HEK293 (cell line): ENCODE measurements at regions not wholly inside any gene's neighbourhood (a gene's known extent, or its start where the extent isn't known, plus 50 kb on each side); places are given as distances from the start of the nearest gene placed in this dataset.

Experiments used
- CTCF ChIA-PET: fragments of 350-600 bp; formaldehyde crosslinking; extraction: SDS; loops from one replicate; lab custom pipeline; 2021; ENCODE audit warnings: antibody characterized with exemption; lab: Yijun Ruan, JAX
- POLR2A ChIA-PET: fragments of 300-600 bp; formaldehyde crosslinking; extraction: SDS; loops from one replicate; lab custom pipeline; 2020; ENCODE audit warnings: antibody characterized with exemption, inconsistent platforms; lab: Yijun Ruan, JAX
- H3K27ac ChIP-seq: fragments of 200-500 bp; sonication (Bioruptor generic); 2 replicates; pipeline ENCODE4 v1.5.1; 2014; ENCODE audit warnings: low read depth, low read length, control low read depth, inconsistent platforms; ENCODE audit errors: extremely low read depth
- H3K36me3 ChIP-seq, 2 experiments: fragments of 200-500 bp in 1 of 2; sonication (Bioruptor generic) in 1 of 2; 1 replicate in 1 of 2; 2 replicates in 1 of 2; pipeline ENCODE4 v1.5.1; 2014 to 2017; ENCODE audit warnings: inconsistent platforms in 2 of 2, low read length in 2 of 2; ENCODE audit not compliant: control insufficient read depth in 2 of 2, insufficient read depth in 1 of 2
- H3K4me1 ChIP-seq: fragments of 200-500 bp; sonication (Bioruptor generic); 2 replicates; pipeline ENCODE4 v1.5.1; 2014; ENCODE audit warnings: mild to moderate bottlenecking, low read length, inconsistent platforms; ENCODE audit not compliant: control insufficient read depth, insufficient read depth
- H3K4me3 ChIP-seq: 2 replicates; pipeline ENCODE4 v1.5.1; 2011; ENCODE audit warnings: low read depth, mild to moderate bottlenecking, control low read depth, low read length, moderate library complexity
- H3K9me3 ChIP-seq: fragments of 200-500 bp; sonication (Bioruptor generic); 2 replicates; pipeline ENCODE4 v1.5.1; 2014; ENCODE audit warnings: low read depth, low read length, inconsistent platforms; ENCODE audit not compliant: control insufficient read depth, insufficient read depth
- FEZF1 ChIP-seq: fragments of 450-650 bp; formaldehyde crosslinking; IDR thresholded peaks from 2 replicates; pipeline ENCODE4 v1.5.1; 2016; ENCODE audit warnings: missing biosample characterization, missing genetic modification characterization
- GLI4 ChIP-seq: fragments of 450-650 bp; formaldehyde crosslinking; IDR thresholded peaks from 2 replicates; pipeline ENCODE4 v1.5.1; 2016; ENCODE audit warnings: missing biosample characterization, missing genetic modification characterization
- HOXD13 ChIP-seq: sonication (generic); formaldehyde crosslinking; IDR thresholded peaks from 2 replicates; pipeline ENCODE4 v1.8.0; 2022; ENCODE audit warnings: missing genetic modification reagents, borderline replicate concordance
- OSR2 ChIP-seq: fragments of 450-650 bp; formaldehyde crosslinking; IDR thresholded peaks from 2 replicates; pipeline ENCODE4 v1.5.1; 2016; ENCODE audit warnings: missing biosample characterization, missing genetic modification characterization
- ZBTB20 ChIP-seq: fragments of 450-650 bp; formaldehyde crosslinking; IDR thresholded peaks from 2 replicates; pipeline ENCODE4 v1.5.1; 2016; ENCODE audit warnings: missing biosample characterization, missing genetic modification characterization
- ZNF121 ChIP-seq: fragments of 450-650 bp; formaldehyde crosslinking; IDR thresholded peaks from 2 replicates; pipeline ENCODE4 v1.5.1; 2016; ENCODE audit warnings: missing biosample characterization, missing genetic modification characterization
- ZNF175 ChIP-seq: fragments of 450-650 bp; formaldehyde crosslinking; IDR thresholded peaks from 2 replicates; pipeline ENCODE4 v1.5.1; 2016; ENCODE audit warnings: missing biosample characterization, missing genetic modification characterization
- ZNF311 ChIP-seq: fragments of 450-650 bp; formaldehyde crosslinking; IDR thresholded peaks from 2 replicates; pipeline ENCODE4 v1.5.1; 2017; ENCODE audit warnings: missing biosample characterization, missing genetic modification characterization, borderline replicate concordance
- ZNF324 ChIP-seq: fragments of 450-650 bp; formaldehyde crosslinking; IDR thresholded peaks from 2 replicates; pipeline ENCODE4 v1.5.1; 2016; ENCODE audit warnings: missing biosample characterization, missing genetic modification characterization
- ZNF366 ChIP-seq: fragments of 450-650 bp; formaldehyde crosslinking; conservative IDR thresholded peaks from 2 replicates; pipeline ENCODE4 v1.5.1; 2016; ENCODE audit warnings: missing biosample characterization, missing genetic modification characterization
- ZNF37A ChIP-seq: fragments of 450-650 bp; IDR thresholded peaks from 2 replicates; pipeline ENCODE4 v1.5.1; 2018; ENCODE audit warnings: missing biosample characterization, missing genetic modification characterization
- ZNF426 ChIP-seq: fragments of 450-650 bp; formaldehyde crosslinking; IDR thresholded peaks from 2 replicates; pipeline ENCODE4 v1.5.1; 2017; ENCODE audit warnings: missing biosample characterization, missing genetic modification characterization, mild to moderate bottlenecking, inconsistent platforms, moderate library complexity
- ZNF544 ChIP-seq: fragments of 450-650 bp; formaldehyde crosslinking; IDR thresholded peaks from 2 replicates; pipeline ENCODE4 v1.5.0; 2017; ENCODE audit warnings: missing biosample characterization, missing genetic modification characterization
- ZNF677 ChIP-seq: fragments of 450-650 bp; IDR thresholded peaks from 2 replicates; pipeline ENCODE4 v1.5.0; 2018; ENCODE audit warnings: missing biosample characterization, mild to moderate bottlenecking, missing genetic modification characterization, moderate library complexity
- ZSCAN16 ChIP-seq: fragments of 450-650 bp; formaldehyde crosslinking; IDR thresholded peaks from 2 replicates; pipeline ENCODE4 v1.5.1; 2016; ENCODE audit warnings: missing biosample characterization, missing genetic modification characterization
- TF ChIP-seq, protein P1 (sequence below): fragments of 450-650 bp; formaldehyde crosslinking; IDR thresholded peaks from 2 replicates; pipeline ENCODE4 v1.5.1; 2017; ENCODE audit warnings: missing biosample characterization, missing genetic modification characterization
- TF ChIP-seq, protein P2 (sequence below): fragments of 450-650 bp; formaldehyde crosslinking; IDR thresholded peaks from 2 replicates; pipeline ENCODE4 v1.5.1; 2016; ENCODE audit warnings: missing biosample characterization, missing genetic modification characterization
- TF ChIP-seq, protein P3 (sequence below): fragments of 450-650 bp; formaldehyde crosslinking; IDR thresholded peaks from 2 replicates; pipeline ENCODE4 v1.5.1; 2016; ENCODE audit warnings: missing biosample characterization, missing genetic modification characterization
- TF ChIP-seq, protein P4 (sequence below): fragments of 450-650 bp; formaldehyde crosslinking; IDR thresholded peaks from 2 replicates; pipeline ENCODE4 v1.5.1; 2016; ENCODE audit warnings: missing biosample characterization, missing genetic modification characterization
- TF ChIP-seq, protein P5 (sequence below): sonication (generic); formaldehyde crosslinking; IDR thresholded peaks from 2 replicates; pipeline ENCODE4 v1.8.1; 2022; ENCODE audit warnings: mild to moderate bottlenecking, moderate library complexity, missing genetic modification reagents

DNA sequence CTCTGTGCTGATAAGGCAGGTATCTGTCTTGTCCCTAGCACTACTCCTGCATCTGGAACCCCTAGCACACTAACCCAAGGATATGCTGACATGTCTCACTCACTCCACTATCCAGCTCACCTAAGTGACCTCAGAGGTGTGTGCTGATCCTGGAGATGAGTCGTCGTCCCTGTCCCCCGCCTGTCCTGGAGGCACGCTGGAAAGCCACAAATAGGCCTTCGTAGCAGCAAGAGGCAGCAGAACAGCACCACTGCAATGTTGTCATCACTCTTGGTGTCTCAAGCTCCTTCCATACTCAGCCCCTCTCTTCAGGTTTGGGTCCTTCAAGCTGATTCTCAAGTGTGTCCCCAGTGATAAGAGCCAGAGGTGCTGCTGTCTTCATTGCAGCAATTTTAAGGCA is 73.0 kb upstream of the ITGA6 start (continued):
- TF ChIP-seq, protein P1, sequence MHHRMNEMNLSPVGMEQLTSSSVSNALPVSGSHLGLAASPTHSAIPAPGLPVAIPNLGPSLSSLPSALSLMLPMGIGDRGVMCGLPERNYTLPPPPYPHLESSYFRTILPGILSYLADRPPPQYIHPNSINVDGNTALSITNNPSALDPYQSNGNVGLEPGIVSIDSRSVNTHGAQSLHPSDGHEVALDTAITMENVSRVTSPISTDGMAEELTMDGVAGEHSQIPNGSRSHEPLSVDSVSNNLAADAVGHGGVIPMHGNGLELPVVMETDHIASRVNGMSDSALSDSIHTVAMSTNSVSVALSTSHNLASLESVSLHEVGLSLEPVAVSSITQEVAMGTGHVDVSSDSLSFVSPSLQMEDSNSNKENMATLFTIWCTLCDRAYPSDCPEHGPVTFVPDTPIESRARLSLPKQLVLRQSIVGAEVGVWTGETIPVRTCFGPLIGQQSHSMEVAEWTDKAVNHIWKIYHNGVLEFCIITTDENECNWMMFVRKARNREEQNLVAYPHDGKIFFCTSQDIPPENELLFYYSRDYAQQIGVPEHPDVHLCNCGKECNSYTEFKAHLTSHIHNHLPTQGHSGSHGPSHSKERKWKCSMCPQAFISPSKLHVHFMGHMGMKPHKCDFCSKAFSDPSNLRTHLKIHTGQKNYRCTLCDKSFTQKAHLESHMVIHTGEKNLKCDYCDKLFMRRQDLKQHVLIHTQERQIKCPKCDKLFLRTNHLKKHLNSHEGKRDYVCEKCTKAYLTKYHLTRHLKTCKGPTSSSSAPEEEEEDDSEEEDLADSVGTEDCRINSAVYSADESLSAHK (tag by site-specific recombination): no peak
- TF ChIP-seq HOXD13 (no peak), ZNF175 (tag by site-specific recombination) (no peak), ZNF366 (tag by site-specific recombination) (no peak), ZNF426 (tag by site-specific recombination) (no peak), OSR2 (tag by site-specific recombination) (no peak), ZNF37A (tag by site-specific recombination) (no peak), ZNF544 (tag by site-specific recombination) (no peak)
- TF ChIP-seq, protein P2, sequence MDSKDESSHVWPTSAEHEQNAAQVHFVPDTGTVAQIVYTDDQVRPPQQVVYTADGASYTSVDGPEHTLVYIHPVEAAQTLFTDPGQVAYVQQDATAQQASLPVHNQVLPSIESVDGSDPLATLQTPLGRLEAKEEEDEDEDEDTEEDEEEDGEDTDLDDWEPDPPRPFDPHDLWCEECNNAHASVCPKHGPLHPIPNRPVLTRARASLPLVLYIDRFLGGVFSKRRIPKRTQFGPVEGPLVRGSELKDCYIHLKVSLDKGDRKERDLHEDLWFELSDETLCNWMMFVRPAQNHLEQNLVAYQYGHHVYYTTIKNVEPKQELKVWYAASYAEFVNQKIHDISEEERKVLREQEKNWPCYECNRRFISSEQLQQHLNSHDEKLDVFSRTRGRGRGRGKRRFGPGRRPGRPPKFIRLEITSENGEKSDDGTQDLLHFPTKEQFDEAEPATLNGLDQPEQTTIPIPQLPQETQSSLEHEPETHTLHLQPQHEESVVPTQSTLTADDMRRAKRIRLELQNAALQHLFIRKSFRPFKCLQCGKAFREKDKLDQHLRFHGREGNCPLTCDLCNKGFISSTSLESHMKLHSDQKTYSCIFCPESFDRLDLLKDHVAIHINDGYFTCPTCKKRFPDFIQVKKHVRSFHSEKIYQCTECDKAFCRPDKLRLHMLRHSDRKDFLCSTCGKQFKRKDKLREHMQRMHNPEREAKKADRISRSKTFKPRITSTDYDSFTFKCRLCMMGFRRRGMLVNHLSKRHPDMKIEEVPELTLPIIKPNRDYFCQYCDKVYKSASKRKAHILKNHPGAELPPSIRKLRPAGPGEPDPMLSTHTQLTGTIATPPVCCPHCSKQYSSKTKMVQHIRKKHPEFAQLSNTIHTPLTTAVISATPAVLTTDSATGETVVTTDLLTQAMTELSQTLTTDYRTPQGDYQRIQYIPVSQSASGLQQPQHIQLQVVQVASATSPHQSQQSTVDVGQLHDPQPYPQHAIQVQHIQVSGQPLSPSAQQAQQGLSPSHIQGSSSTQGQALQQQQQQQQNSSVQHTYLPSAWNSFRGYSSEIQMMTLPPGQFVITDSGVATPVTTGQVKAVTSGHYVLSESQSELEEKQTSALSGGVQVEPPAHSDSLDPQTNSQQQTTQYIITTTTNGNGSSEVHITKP (tag by site-specific recombination): no peak
- TF ChIP-seq, protein P3, sequence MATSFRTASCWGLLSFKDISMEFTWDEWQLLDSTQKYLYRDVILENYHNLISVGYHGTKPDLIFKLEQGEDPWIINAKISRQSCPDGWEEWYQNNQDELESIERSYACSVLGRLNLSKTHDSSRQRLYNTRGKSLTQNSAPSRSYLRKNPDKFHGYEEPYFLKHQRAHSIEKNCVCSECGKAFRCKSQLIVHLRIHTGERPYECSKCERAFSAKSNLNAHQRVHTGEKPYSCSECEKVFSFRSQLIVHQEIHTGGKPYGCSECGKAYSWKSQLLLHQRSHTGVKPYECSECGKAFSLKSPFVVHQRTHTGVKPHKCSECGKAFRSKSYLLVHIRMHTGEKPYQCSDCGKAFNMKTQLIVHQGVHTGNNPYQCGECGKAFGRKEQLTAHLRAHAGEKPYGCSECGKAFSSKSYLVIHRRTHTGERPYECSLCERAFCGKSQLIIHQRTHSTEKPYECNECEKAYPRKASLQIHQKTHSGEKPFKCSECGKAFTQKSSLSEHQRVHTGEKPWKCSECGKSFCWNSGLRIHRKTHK (tag by site-specific recombination): no peak
- TF ChIP-seq, protein P4, sequence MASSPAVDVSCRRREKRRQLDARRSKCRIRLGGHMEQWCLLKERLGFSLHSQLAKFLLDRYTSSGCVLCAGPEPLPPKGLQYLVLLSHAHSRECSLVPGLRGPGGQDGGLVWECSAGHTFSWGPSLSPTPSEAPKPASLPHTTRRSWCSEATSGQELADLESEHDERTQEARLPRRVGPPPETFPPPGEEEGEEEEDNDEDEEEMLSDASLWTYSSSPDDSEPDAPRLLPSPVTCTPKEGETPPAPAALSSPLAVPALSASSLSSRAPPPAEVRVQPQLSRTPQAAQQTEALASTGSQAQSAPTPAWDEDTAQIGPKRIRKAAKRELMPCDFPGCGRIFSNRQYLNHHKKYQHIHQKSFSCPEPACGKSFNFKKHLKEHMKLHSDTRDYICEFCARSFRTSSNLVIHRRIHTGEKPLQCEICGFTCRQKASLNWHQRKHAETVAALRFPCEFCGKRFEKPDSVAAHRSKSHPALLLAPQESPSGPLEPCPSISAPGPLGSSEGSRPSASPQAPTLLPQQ (tag by site-specific recombination): no peak

DNA sequence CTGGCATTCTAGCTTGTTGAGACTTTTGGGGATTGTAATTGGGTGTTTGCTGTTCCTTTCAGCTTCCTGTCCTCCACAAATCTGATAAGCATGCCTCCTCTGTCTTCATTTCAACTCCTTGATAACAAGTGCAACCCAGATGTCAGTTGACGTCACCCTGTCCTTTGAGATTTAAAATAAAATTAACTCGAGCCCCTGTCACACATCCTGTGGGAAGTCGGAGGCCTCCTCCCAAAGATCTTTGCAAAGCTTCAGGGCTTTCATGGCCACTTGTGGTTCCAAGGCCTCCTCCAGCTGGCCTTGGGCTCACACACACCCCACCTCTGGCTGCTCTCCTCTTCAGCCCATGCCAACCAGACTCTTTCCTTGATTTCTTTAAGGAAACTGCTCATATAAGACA is 69.9 kb upstream of the ITGA6 start:
- no peaks in the 10 kb centered on the region for H3K36me3 ChIP-seq
- no peaks in the 10 kb centered on the region for H3K9me3 ChIP-seq
- no peak for TF ChIP-seq ZNF426 (tag by site-specific recombination)
- TF ChIP-seq ZNF366 (tag by site-specific recombination): no peak
- H3K4me3 ChIP-seq: no peak overlapping the region
- H3K27ac ChIP-seq: no peak overlapping the region
- POLR2A ChIA-PET: no interaction called here
- CTCF ChIA-PET: interaction anchor here (0.6 kb wide), 1 partner anchor 12 kb away, joined by 3 read pairs; no protein-coding TSS in a partner anchor
- no peaks in the 10 kb centered on the region for H3K4me1 ChIP-seq

DNA sequence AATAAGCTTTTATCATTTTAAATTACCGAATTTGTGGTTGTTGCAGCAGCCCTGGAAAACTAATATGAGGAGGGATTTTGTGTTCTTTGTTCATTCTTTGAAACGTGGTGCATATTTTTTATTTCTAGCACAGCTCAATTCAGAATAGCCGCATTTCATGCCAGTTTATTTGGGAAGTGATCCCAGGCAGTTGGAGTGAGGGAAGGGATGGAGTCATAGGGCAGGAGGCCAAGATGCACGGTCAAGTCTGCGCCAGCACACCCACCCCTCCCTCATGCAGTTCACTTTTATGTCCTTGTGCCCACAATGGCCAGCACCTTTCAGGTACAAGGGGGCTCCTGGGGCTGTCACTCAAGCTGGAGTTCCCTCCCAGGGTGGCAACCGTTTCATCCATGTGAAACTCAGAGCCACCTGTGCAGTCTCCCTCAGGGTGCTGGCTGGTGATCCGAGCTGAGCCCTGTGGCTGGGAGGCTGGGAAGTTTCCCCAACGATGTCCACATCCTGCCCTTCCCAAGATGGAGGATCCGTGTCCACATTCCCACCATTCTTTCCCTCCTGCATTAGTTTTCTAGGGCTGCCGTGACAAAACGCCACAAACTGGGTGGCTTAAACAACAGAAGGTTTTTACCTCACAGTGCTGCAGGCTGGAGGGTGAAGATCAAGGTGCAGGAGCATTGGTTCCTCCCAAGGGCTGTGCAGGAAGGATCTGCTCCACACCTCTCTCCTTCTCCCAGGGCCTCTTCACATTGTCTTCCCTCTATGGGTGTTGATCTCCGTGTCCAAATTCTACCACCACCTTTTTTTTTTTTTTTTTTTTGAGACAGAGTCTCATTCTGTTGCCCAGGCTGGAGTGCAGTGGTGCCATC is 68.5 kb upstream of the ITGA6 start:
- POLR2A ChIA-PET: no interaction called here
- TF ChIP-seq ZBTB20: no peak
- no peak for TF ChIP-seq ZNF121 (tag by site-specific recombination)
- TF ChIP-seq FEZF1 (tag by site-specific recombination): no peak
- no peak for TF ChIP-seq ZNF324
- TF ChIP-seq ZSCAN16 (tag by site-specific recombination): no peak
- TF ChIP-seq ZNF311 (tag by site-specific recombination): no peak
- TF ChIP-seq, protein P5, sequence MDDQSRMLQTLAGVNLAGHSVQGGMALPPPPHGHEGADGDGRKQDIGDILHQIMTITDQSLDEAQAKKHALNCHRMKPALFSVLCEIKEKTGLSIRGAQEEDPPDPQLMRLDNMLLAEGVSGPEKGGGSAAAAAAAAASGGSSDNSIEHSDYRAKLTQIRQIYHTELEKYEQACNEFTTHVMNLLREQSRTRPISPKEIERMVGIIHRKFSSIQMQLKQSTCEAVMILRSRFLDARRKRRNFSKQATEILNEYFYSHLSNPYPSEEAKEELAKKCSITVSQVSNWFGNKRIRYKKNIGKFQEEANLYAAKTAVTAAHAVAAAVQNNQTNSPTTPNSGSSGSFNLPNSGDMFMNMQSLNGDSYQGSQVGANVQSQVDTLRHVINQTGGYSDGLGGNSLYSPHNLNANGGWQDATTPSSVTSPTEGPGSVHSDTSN (CRISPR knock-in tag): no peak
- no peak for TF ChIP-seq ZNF677 (tag by site-specific recombination)
- TF ChIP-seq GLI4 (tag by site-specific recombination): no peak

More for the DNA sequence above, 68.5 kb upstream of the ITGA6 start:
- CTCF ChIA-PET: no interaction called here
- H3K4me3 ChIP-seq: no peak overlapping the region
- H3K9me3 ChIP-seq: no peaks in the 10 kb centered on the region
- H3K4me1 ChIP-seq: no peaks in the 10 kb centered on the region
- H3K36me3 ChIP-seq: no peaks in the 10 kb centered on the region
- no peak overlapping the region for H3K27ac ChIP-seq
